Stimulated activated CD4-positive, alpha-beta T cell treated with anti-CD3 and anti-CD28 coated beads, Interleukin-12 subunit alpha, Interleukin-12 subunit beta, amount 100 ng/mL, for 4 hours (primary cell): ENCODE measurements at regions not wholly inside any gene's neighbourhood (a gene's known extent, or its start where the extent isn't known, plus 50 kb on each side); places are given as distances from the start of the nearest gene placed in this dataset.

Experiments used
- DNase-seq: peaks from one replicate; pipeline ENCODE4 v3.0.0-alpha.2; 2020

GRCh38 chr15:47362118-47362905, 355.0 kb upstream of the SEMA6D start:
- DNase-seq: no peak

GRCh38 chr15:47363653-47364052, 353.7 kb upstream of the SEMA6D start:
- no peak for DNase-seq

- DNase-seq: no peak
These were observed 352.8 kb upstream of the SEMA6D start for GRCh38 chr15:47364230-47365141.

- no peak for DNase-seq
These were observed 350.4 kb upstream of the SEMA6D start for GRCh38 chr15:47366884-47367283.

GRCh38 chr15:47367726-47368390, 349.4 kb upstream of the SEMA6D start:
- DNase-seq: no peak

GRCh38 chr15:47371939-47372338, 345.4 kb upstream of the SEMA6D start:
- DNase-seq: no peak

- no peak for DNase-seq
These were observed 343.1 kb upstream of the SEMA6D start for GRCh38 chr15:47374222-47374621.

- DNase-seq: no peak
These were observed 341.1 kb upstream of the SEMA6D start for GRCh38 chr15:47376190-47376589.

GRCh38 chr15:47377465-47377864, 339.8 kb upstream of the SEMA6D start:
- no peak for DNase-seq

GRCh38 chr15:47378527-47378926, 338.8 kb upstream of the SEMA6D start:
- no peak for DNase-seq

- no peak for DNase-seq
These were observed 334.2 kb upstream of the SEMA6D start for GRCh38 chr15:47383102-47383501.

GRCh38 chr15:47383801-47384200, 333.5 kb upstream of the SEMA6D start:
- no peak for DNase-seq

- no peak for DNase-seq
These were observed 333.0 kb upstream of the SEMA6D start for GRCh38 chr15:47384341-47384740.

GRCh38 chr15:47384776-47385175, 332.5 kb upstream of the SEMA6D start:
- no peak for DNase-seq

GRCh38 chr15:47386459-47386858, 330.8 kb upstream of the SEMA6D start:
- DNase-seq: no peak

GRCh38 chr15:47388299-47388698, 329.0 kb upstream of the SEMA6D start:
- DNase-seq: no peak

- DNase-seq: no peak
These were observed 327.0 kb upstream of the SEMA6D start for GRCh38 chr15:47390208-47390765.

- no peak for DNase-seq
These were observed 323.0 kb upstream of the SEMA6D start for GRCh38 chr15:47394286-47394809.

GRCh38 chr15:47395076-47395475, 322.2 kb upstream of the SEMA6D start:
- DNase-seq: no peak

GRCh38 chr15:47397655-47398054, 319.6 kb upstream of the SEMA6D start:
- no peak for DNase-seq

- no peak for DNase-seq
These were observed 319.2 kb upstream of the SEMA6D start for GRCh38 chr15:47398132-47398531.

- DNase-seq: no peak
These were observed 318.7 kb upstream of the SEMA6D start for GRCh38 chr15:47398594-47398993.

GRCh38 chr15:47399100-47399499, 318.2 kb upstream of the SEMA6D start:
- DNase-seq: no peak
